Inflammatory macrophage treated with lipopolysaccharide for 1 hour (primary cell): ENCODE measurements at regions not wholly inside any gene's neighbourhood (a gene's known extent, or its start where the extent isn't known, plus 50 kb on each side); places are given as distances from the start of the nearest gene placed in this dataset.
"Not testable (repeated sequence)": the region's sequence is repeated elsewhere in the genome, so short reads cannot be mapped to it uniquely, and the experiment has no call there.

ENCODE experiments used
- DNase-seq, 2 donors: peaks; one replicate each; pipeline ENCODE4 v3.0.0-alpha.2; 2020 to 2022

GRCh38 chr12:46711756-46712155, 114.0 kb downstream of the SLC38A4 start:
- no peak for DNase-seq

- no peak for DNase-seq
Measured at GRCh38 chr12:46710125-46710743, 115.6 kb downstream of the SLC38A4 start.

GRCh38 chr12:46702581-46703344, 123.0 kb downstream of the SLC38A4 start:
- DNase-seq = peak; percentile 4 to 5

- DNase-seq = no peak
Measured at GRCh38 chr12:46701356-46701755, 124.4 kb downstream of the SLC38A4 start.

GRCh38 chr12:46699986-46700385, 125.8 kb downstream of the SLC38A4 start:
- DNase-seq = no peak

GRCh38 chr12:46698003-46698402, 127.8 kb downstream of the SLC38A4 start:
- DNase-seq = no peak

GRCh38 chr12:46693518-46693917, 132.3 kb downstream of the SLC38A4 start:
- DNase-seq = no peak

GRCh38 chr12:46693034-46693433, 132.8 kb downstream of the SLC38A4 start:
- DNase-seq = no peak

- no peak for DNase-seq
Measured at GRCh38 chr12:46692606-46693005, 133.2 kb downstream of the SLC38A4 start.

- DNase-seq = no peak
Measured at GRCh38 chr12:46686267-46686942, 139.4 kb downstream of the SLC38A4 start.

GRCh38 chr12:46684243-46684642, 141.6 kb downstream of the SLC38A4 start:
- DNase-seq = not testable (repeated sequence)

GRCh38 chr12:46682148-46682547, 143.6 kb downstream of the SLC38A4 start:
- no peak for DNase-seq

GRCh38 chr12:46680506-46680905, 145.3 kb downstream of the SLC38A4 start:
- no peak for DNase-seq

GRCh38 chr12:46679754-46680153, 146.0 kb downstream of the SLC38A4 start:
- no peak for DNase-seq

- DNase-seq = no peak
Measured at GRCh38 chr12:46678426-46678825, 147.4 kb downstream of the SLC38A4 start.

- DNase-seq = no peak
Measured at GRCh38 chr12:46677749-46678148, 148.0 kb downstream of the SLC38A4 start.

- DNase-seq = no peak
Measured at GRCh38 chr12:46676797-46677520, 148.8 kb downstream of the SLC38A4 start.

GRCh38 chr12:46676396-46676795, 149.4 kb downstream of the SLC38A4 start:
- no peak for DNase-seq

GRCh38 chr12:46675736-46676135, 150.1 kb downstream of the SLC38A4 start:
- DNase-seq = peak in 1 of 2 donors; percentile 76

GRCh38 chr12:46674800-46675199, 151.0 kb downstream of the SLC38A4 start:
- DNase-seq = no peak

- no peak for DNase-seq
Measured at GRCh38 chr12:46674129-46674528, 151.7 kb downstream of the SLC38A4 start.

GRCh38 chr12:46671102-46671501, 154.7 kb downstream of the SLC38A4 start:
- no peak for DNase-seq

GRCh38 chr12:46670636-46671035, 155.2 kb downstream of the SLC38A4 start:
- peak in 1 of 2 donors; percentile 24 for DNase-seq
